CD4-positive, alpha-beta T cell treated with Interleukin-12 subunit alpha and Interleukin-12 subunit beta, for 1 hour (primary cell): ENCODE measurements at regions not wholly inside any gene's neighbourhood (a gene's known extent, or its start where the extent isn't known, plus 50 kb on each side); places are given as distances from the start of the nearest gene placed in this dataset.

ENCODE experiments used
- DNase-seq: peaks from one replicate; pipeline ENCODE4 v3.0.0-alpha.2; 2020

- DNase-seq, result no peak
Observed at GRCh38 chr9:113742878-113743277, 133.2 kb upstream of the ZNF618 start.

GRCh38 chr9:113746486-113746885 is 129.6 kb upstream of the ZNF618 start:
- no peak for DNase-seq

GRCh38 chr9:113748135-113748534 is 128.0 kb upstream of the ZNF618 start:
- DNase-seq, result no peak

GRCh38 chr9:113753398-113754119 is 122.5 kb upstream of the ZNF618 start:
- no peak for DNase-seq

- no peak for DNase-seq
Observed at GRCh38 chr9:113754739-113755138, 121.4 kb upstream of the ZNF618 start.

GRCh38 chr9:113755433-113755832 is 120.7 kb upstream of the ZNF618 start:
- DNase-seq, result no peak

- no peak for DNase-seq
Observed at GRCh38 chr9:113756476-113757192, 119.5 kb upstream of the ZNF618 start.

- no peak for DNase-seq
Observed at GRCh38 chr9:113763429-113763828, 112.7 kb upstream of the ZNF618 start.

GRCh38 chr9:113764572-113764971 is 111.5 kb upstream of the ZNF618 start:
- DNase-seq, result no peak

- DNase-seq, result no peak
Observed at GRCh38 chr9:113769412-113769811, 106.7 kb upstream of the ZNF618 start.

GRCh38 chr9:113770396-113770795 is 105.7 kb upstream of the ZNF618 start:
- DNase-seq, result no peak

GRCh38 chr9:113771199-113771598 is 104.9 kb upstream of the ZNF618 start:
- DNase-seq, result no peak

GRCh38 chr9:113772121-113772810 is 103.8 kb upstream of the ZNF618 start:
- no peak for DNase-seq

- DNase-seq, result no peak
Observed at GRCh38 chr9:113774963-113775362, 101.1 kb upstream of the ZNF618 start.

- DNase-seq, result no peak
Observed at GRCh38 chr9:113775749-113776148, 100.4 kb upstream of the ZNF618 start.

- no peak for DNase-seq
Observed at GRCh38 chr9:113776194-113776593, 99.9 kb upstream of the ZNF618 start.

- no peak for DNase-seq
Observed at GRCh38 chr9:113781381-113781780, 94.7 kb upstream of the ZNF618 start.

- DNase-seq, result no peak
Observed at GRCh38 chr9:113781896-113782295, 94.2 kb upstream of the ZNF618 start.

GRCh38 chr9:113783475-113783874 is 92.6 kb upstream of the ZNF618 start:
- DNase-seq, result no peak

- no peak for DNase-seq
Observed at GRCh38 chr9:113785334-113785733, 90.8 kb upstream of the ZNF618 start.

- DNase-seq, result no peak
Observed at GRCh38 chr9:113786071-113786470, 90.0 kb upstream of the ZNF618 start.

GRCh38 chr9:113787871-113788270 is 88.2 kb upstream of the ZNF618 start:
- DNase-seq, result no peak

- DNase-seq, result no peak
Observed at GRCh38 chr9:113788616-113789330, 87.3 kb upstream of the ZNF618 start.
